Pancreas (tissue), 10 donors: ENCODE measurements at regions not wholly inside any gene's neighbourhood (a gene's known extent, or its start where the extent isn't known, plus 50 kb on each side); places are given as distances from the start of the nearest gene placed in this dataset.

Experiments
- ATAC-seq, 4 donors: fragments of 200-7000 bp; cut with Tn5 transposase; one replicate each; pipeline versions ENCODE4 v1.8.0 to v1.9.1; 2020; ENCODE audit warnings: mild to moderate bottlenecking in 4 of 4, moderate library complexity in 4 of 4
- DNase-seq, 6 donors: peaks; one replicate each; pipeline ENCODE4 v3.0.0-alpha.2; 2020
- FAIRE-seq: peaks from 2 replicates; lab custom pipeline; 2012; peaks lifted over from hg19 to GRCh38; lab: Jason Lieb, UNC
- H3K27ac ChIP-seq, 4 donors: fragments of 200-600 bp; sonication (generic); 1 replicate in 3 of 4; 2 replicates in 1 of 4; pipeline versions ENCODE4 v1.5.0 to v1.8.0; 2020
- H3K27me3 ChIP-seq, 4 donors: fragments of 200-600 bp; one replicate each; pipeline ENCODE4 v1.8.0; 2021
- H3K36me3 ChIP-seq, 3 donors: fragments of 200-600 bp; sonication (generic) in 1 of 3; one replicate each; pipeline versions ENCODE4 v1.5.0 to v1.8.0; 2020 to 2021
- H3K4me1 ChIP-seq, 3 donors: fragments of 200-600 bp; one replicate each; pipeline ENCODE4 v1.8.0; 2021
- H3K4me3 ChIP-seq, 4 donors: fragments of 200-600 bp; sonication (generic) in 2 of 4; one replicate each; pipeline versions ENCODE4 v1.5.0 to v1.8.0; 2020 to 2021
- H3K9me3 ChIP-seq, 4 donors: fragments of 200-600 bp; one replicate each; pipeline ENCODE4 v1.8.0; 2021
- WGBS, 2 donors: extraction: QIAGEN DNeasy Blood & Tissue Kit; methylation state at CpG; one replicate each; pipeline ENCODE4 v1.1.7; 2013; 5-methylcytosine and 5-hydroxymethylcytosine counted together
- intact Hi-C, 3 donors: fragments of 100-400 bp; cut with DNase I; formaldehyde crosslinking; loops; one replicate each; pipeline versions ENCODE4 v1.11.1 to v1.14.2; 2022
- TF ChIP-seq, protein P1 (sequence below), 4 donors: fragments of 200-600 bp; sonication (generic) in 3 of 4; IDR thresholded peaks; one replicate each; pipeline versions ENCODE4 v1.5.0 to v1.8.0; 2021; ENCODE audit warnings: antibody characterized with exemption in 4 of 4
- donor health status: healthy with polysubstance abuse.
- donor health status: DM: no; HTN: no; CAD: no; lungs with moderate emphysema.
- donor health status: DM: no; HTN: no; CAD: no.
- donor health status: control.
- donor health status: control.
- donor health status: Bipolar disorder and iron deficiency.
- donor health status: DM: yes; HTN: yes; CAD: no.
- donor health status: DM: no; HTN: no; CAD: no.
- donor health status: DM: no; HTN: no; CAD: no.
- donor health status: DM: yes; HTN: yes; CAD: no.

DNA sequence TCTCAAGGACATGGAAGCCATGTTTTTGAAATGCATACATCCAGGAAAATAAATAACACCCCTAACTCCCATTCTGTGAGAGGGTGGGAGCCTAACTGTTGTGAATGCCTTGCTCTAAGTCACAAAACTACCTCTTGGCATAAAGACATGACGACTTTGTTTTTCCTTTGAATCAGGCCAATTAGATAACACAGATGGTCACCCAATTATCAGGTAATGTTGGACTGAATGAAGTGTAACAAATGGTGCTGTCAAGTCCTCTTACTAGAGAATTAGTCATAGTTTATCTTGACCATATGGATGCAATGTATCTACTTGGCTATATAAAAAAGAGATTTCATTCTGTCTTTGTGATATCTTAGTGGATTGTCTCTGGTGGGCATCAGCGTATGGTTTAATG is 553.6 kb upstream of the ATXN8OS start:
- H3K36me3 ChIP-seq: no peaks in the 10 kb centered on the region
- WGBS, 2 donors: 77 to 88% methylated on average over 2 of the region's 2 CpGs
- H3K27me3 ChIP-seq: no peaks in the 10 kb centered on the region
- intact Hi-C loops: no loop called here
- H3K4me1 ChIP-seq: no peaks in the 10 kb centered on the region
- TF ChIP-seq, protein P1, sequence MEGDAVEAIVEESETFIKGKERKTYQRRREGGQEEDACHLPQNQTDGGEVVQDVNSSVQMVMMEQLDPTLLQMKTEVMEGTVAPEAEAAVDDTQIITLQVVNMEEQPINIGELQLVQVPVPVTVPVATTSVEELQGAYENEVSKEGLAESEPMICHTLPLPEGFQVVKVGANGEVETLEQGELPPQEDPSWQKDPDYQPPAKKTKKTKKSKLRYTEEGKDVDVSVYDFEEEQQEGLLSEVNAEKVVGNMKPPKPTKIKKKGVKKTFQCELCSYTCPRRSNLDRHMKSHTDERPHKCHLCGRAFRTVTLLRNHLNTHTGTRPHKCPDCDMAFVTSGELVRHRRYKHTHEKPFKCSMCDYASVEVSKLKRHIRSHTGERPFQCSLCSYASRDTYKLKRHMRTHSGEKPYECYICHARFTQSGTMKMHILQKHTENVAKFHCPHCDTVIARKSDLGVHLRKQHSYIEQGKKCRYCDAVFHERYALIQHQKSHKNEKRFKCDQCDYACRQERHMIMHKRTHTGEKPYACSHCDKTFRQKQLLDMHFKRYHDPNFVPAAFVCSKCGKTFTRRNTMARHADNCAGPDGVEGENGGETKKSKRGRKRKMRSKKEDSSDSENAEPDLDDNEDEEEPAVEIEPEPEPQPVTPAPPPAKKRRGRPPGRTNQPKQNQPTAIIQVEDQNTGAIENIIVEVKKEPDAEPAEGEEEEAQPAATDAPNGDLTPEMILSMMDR (IDR thresholded peaks at IDR 0.05): no peak
- no peak overlapping the region for H3K4me3 ChIP-seq
- H3K27ac ChIP-seq: no peak overlapping the region
- H3K9me3 ChIP-seq: no peaks in the 10 kb centered on the region
- ATAC-seq (no peak), FAIRE-seq (no peak), DNase-seq (no peak)

DNA sequence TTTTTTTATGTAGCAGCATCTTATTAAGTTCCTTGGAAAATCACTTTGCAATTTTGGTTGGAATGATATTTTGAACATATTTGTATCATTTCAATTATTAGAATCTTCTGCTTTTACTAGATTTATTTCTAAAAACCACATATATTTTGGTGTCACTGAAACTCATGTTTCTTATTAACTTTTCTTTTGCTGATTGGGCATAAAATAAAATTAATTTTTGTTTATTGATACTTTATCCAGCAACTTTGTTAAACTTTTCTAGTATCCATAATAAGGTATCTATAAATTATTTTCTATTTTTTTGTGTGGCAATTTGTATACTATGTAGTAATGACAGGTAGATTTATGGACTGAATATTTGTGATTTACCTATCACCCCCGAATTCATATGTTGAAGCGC is 556.4 kb upstream of the ATXN8OS start:
- intact Hi-C loops: no loop called here
- H3K9me3 ChIP-seq: no peaks in the 10 kb centered on the region
- no peaks in the 10 kb centered on the region for H3K27me3 ChIP-seq
- no peak overlapping the region for H3K27ac ChIP-seq
- no peaks in the 10 kb centered on the region for H3K36me3 ChIP-seq
- H3K4me1 ChIP-seq: no peaks in the 10 kb centered on the region
- FAIRE-seq: no peak
- WGBS, 2 donors: 92% methylated on average over 2 of the region's 2 CpGs
- no peak for DNase-seq
- H3K4me3 ChIP-seq: no peak overlapping the region
- ATAC-seq: no peak
- TF ChIP-seq, protein P1 (IDR thresholded peaks at IDR 0.05): no peak

DNA sequence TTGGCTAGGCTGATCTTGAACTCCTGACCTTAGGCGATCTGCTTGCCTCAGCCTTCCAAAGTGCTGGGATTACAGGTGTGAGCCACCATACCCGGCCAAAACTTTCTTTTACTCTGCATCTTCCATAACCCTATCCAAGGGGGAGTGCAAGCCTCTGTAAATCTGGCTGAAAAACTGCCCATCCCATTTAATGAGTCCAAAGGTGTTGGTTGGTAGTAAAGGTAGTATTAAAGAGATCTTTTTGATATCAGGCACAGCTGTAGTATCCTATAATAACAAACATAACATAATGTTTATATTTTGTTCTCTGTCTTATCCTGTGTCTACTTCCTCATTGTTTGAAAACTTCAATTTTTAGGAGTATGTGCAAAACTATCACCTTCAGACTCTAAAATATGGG is 559.8 kb upstream of the ATXN8OS start:
- no peak overlapping the region for H3K27ac ChIP-seq
- no peaks in the 10 kb centered on the region for H3K36me3 ChIP-seq
- ATAC-seq (no peak), FAIRE-seq (no peak), DNase-seq (no peak)
- peaks cover 5 to 8% (median 8%) of the 10 kb centered on the region in 3 donors for H3K4me1 ChIP-seq
- WGBS, 2 donors: 90 to 92% methylated on average over 2 of the region's 2 CpGs
- H3K27me3 ChIP-seq: no peaks in the 10 kb centered on the region
- TF ChIP-seq, protein P1 (IDR thresholded peaks at IDR 0.05): no peak
- H3K4me3 ChIP-seq: no peak overlapping the region
- intact Hi-C loops: no loop called here
- no peaks in the 10 kb centered on the region for H3K9me3 ChIP-seq

DNA sequence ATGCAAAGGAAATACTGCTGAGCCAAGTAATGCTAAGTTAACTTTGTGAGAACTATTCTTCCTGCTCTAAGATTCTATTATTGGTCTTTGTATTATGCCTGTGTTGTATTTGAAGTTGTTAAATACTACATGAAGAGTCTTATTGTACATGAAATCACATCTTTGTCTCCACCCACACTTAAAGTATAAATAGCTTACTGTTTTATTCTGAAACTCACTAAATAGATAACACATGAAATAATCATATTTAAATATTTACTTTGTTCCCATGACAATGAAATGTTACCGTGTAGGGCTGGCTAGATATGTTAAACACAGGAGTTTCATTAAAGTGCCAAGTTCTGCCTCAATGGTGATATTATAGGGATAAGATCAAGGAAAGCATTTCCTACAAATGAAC is 562.1 kb upstream of the ATXN8OS start:
- ATAC-seq (peak; percentile 49 to 86 (median 82)), FAIRE-seq (no peak), DNase-seq (no peak)
- H3K36me3 ChIP-seq: no peaks in the 10 kb centered on the region
- TF ChIP-seq, protein P1 (IDR thresholded peaks at IDR 0.05): no peak
- no peak overlapping the region for H3K27ac ChIP-seq
- no peaks in the 10 kb centered on the region for H3K27me3 ChIP-seq
- WGBS, 2 donors: 10 to 11% methylated on average over 1 of the region's 1 CpG
- peaks cover 5 to 8% (median 8%) of the 10 kb centered on the region in 3 donors for H3K4me1 ChIP-seq
- H3K9me3 ChIP-seq: no peaks in the 10 kb centered on the region
- H3K4me3 ChIP-seq: no peak overlapping the region
- intact Hi-C loops: no loop called here

DNA sequence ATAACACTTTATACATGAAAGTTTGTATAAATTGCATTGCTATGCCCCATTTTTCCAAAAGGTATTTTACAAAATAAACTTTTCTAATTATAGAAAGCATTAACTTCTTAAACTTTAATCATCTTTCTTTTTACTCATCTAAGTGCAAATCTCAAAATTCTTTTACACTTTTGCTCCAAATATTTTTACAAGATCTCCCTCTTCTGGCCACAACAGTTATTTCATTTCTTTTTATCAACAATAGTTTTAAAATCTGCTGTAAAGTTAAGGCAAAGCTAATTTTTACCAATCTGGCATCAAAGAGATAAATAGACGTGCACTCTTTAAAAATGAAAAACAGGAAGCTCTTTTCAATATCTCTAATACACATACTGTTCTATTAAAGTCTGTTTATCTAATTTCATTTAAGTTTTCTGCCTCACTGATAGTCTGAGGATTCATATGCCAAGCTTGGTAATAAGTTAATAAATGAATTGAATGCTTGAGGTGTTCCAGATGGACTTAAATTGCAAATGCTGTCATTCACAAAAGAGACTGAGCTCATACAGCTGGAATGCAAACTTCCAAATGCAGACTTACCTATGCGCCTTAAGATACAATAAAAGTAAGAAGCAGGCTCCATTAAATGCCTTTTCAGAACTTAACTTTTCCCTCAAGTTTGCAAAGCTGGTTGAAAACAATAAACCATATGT is 583.0 kb upstream of the ATXN8OS start:
- TF ChIP-seq, protein P1 (IDR thresholded peaks at IDR 0.05): peak in 1 of 4 donors; percentile 11
- FAIRE-seq (no peak), DNase-seq (no peak), ATAC-seq (no peak)
- no peak overlapping the region for H3K4me3 ChIP-seq
- H3K36me3 ChIP-seq: no peaks in the 10 kb centered on the region
- no peaks in the 10 kb centered on the region for H3K27me3 ChIP-seq
- H3K9me3 ChIP-seq: no peaks in the 10 kb centered on the region
- H3K27ac ChIP-seq: no peak overlapping the region
- intact Hi-C loops: no loop called here
- H3K4me1 ChIP-seq: no peaks in the 10 kb centered on the region
- 27 to 35% methylated on average over 2 of the region's 2 CpGs for WGBS, 2 donors
